ENCODE measurements at regions not wholly inside any gene's neighbourhood (a gene's known extent, or its start where the extent isn't known, plus 50 kb on each side); places are given as distances from the start of the nearest gene placed in this dataset.

DNA sequence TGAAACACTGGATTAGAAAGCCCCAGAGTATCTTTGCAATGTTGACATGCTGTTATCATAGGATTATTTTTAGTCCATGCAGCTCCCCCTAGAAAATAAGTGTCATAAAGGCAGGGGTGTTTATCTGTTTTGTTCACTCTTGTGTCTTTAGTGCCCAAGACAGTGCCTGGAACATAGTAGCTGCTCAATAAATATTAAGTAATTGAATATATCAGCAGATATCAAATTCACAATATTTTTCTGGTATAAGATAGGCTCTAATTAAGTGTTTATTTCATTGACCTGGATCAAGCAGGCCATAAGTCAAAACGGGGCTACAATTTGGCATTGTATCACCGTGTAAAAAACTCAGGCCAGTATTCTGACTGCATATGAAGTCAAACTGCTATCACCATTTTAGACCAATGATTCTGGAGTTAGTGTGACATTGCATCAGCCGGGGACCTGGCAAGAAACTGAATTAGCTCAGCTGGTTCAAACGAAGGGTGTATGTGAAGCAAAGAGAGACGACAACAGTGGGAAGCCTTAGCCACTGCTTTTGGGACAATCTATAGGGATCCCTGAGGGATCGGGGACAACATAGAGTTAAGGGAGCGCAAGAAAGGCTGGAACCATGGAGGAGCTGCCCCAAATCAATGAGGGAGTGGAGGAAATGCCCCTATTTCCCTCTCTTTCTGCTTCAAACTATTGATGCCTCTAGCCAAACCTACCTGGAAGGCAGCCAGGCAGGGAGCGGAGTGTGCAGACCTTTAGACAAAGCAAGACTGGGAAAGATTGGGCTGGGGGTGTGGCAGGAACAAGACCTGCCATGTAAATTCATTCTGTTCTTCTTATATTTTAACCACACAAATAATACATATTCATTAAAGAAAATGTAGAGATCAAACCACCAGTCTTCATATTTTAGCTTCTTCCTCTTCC, 112.2 kb downstream of the PLEKHG1 start:
- Histone ChIP-seq H4K20me1 (ENCODE audit: insufficient read depth, low read length, poor library complexity, severe bottlenecking) (peaks cover 15% of the 10 kb centered on the region), H3K4me3 (ENCODE audit: low read length, poor library complexity, severe bottlenecking) (no peak overlapping the region), H3K9me3 (ENCODE audit: insufficient read depth, low read depth, low read length) (no peaks in the 10 kb centered on the region), H3K27me3 (ENCODE audit: insufficient read depth, low read length, poor library complexity, severe bottlenecking) (no peaks in the 10 kb centered on the region), H3K79me2 (ENCODE audit: insufficient read depth, low read length) (peaks cover 45% of the 10 kb centered on the region; the same call in 1 of the 2 replicates), H3K36me3 (ENCODE audit: insufficient read depth, low read length) (peaks cover 10% of the 10 kb centered on the region; the same call in 1 of the 2 replicates), H3K9me2 (replicated peaks; ENCODE audit: low read depth, low read length) (no peaks in the 10 kb centered on the region), H3F3A (ENCODE audit: low read depth) (no peaks in the 10 kb centered on the region), H3K4me2 (ENCODE audit: low read depth, low read length, poor library complexity, severe bottlenecking) (no peak overlapping the region), H2AFZ (ENCODE audit: low read length) (no peak overlapping the region), H3K4me1 (ENCODE audit: insufficient read depth, low read length, poor library complexity, severe bottlenecking) (peaks cover 6% of the 10 kb centered on the region), H3K9ac (ENCODE audit: low read depth, low read length, poor library complexity, severe bottlenecking) (no peak overlapping the region)
- TF ChIP-seq, protein P1, sequence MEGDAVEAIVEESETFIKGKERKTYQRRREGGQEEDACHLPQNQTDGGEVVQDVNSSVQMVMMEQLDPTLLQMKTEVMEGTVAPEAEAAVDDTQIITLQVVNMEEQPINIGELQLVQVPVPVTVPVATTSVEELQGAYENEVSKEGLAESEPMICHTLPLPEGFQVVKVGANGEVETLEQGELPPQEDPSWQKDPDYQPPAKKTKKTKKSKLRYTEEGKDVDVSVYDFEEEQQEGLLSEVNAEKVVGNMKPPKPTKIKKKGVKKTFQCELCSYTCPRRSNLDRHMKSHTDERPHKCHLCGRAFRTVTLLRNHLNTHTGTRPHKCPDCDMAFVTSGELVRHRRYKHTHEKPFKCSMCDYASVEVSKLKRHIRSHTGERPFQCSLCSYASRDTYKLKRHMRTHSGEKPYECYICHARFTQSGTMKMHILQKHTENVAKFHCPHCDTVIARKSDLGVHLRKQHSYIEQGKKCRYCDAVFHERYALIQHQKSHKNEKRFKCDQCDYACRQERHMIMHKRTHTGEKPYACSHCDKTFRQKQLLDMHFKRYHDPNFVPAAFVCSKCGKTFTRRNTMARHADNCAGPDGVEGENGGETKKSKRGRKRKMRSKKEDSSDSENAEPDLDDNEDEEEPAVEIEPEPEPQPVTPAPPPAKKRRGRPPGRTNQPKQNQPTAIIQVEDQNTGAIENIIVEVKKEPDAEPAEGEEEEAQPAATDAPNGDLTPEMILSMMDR (conservative IDR thresholded peaks at IDR 0.05; ENCODE audit: low read length) = no peak
- no peak for TF ChIP-seq EZH2phosphoT487 (IDR thresholded peaks at IDR 0.05; ENCODE audit: borderline replicate concordance)

DNA sequence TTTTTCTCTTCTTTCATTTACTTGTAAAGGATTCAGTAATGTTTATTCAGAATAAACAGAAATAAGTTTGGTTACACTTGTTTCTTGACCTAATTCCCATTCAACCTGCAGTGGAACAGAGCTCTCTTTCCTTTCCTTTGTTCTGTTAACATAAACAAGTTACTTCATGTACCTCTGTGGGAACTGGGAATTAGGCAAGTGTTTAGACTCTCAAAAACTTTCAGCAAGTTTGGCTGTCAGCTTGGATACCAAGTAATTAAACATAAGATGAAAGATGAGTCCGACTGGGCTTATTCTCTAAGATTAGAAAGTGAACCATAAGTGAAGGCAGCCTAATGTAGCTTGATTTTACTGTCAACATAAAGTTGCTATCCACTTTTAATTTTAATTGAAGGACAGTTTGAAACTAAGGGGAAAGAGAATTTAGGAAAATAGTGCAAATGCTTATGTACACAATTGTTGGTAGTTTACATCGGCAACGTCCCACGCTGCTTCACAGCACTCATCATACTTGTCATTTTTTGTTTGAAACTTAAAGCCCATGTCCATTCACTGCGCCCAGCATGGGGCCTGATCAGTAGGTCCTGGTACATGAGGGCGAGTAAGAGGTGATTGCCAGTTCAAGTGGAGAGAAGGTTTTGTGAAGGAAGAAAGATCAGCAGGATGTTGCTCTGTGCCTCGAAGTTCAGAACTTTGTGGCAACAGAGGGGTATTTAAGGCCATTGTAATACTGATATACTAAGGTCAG, 113.0 kb downstream of the PLEKHG1 start:
- Histone ChIP-seq H3K36me3 (ENCODE audit: insufficient read depth, low read length) (peaks cover 10% of the 10 kb centered on the region; the same call in 1 of the 2 replicates), H3F3A (ENCODE audit: low read depth) (no peaks in the 10 kb centered on the region), H2AFZ (ENCODE audit: low read length) (no peak overlapping the region), H3K9me3 (ENCODE audit: insufficient read depth, low read depth, low read length) (no peaks in the 10 kb centered on the region), H3K9me2 (replicated peaks; ENCODE audit: low read depth, low read length) (no peaks in the 10 kb centered on the region), H4K20me1 (ENCODE audit: insufficient read depth, low read length, poor library complexity, severe bottlenecking) (peaks cover 15% of the 10 kb centered on the region), H3K27me3 (ENCODE audit: insufficient read depth, low read length, poor library complexity, severe bottlenecking) (no peaks in the 10 kb centered on the region), H3K9ac (ENCODE audit: low read depth, low read length, poor library complexity, severe bottlenecking) (no peak overlapping the region), H3K4me1 (ENCODE audit: insufficient read depth, low read length, poor library complexity, severe bottlenecking) (peaks cover 4% of the 10 kb centered on the region), H3K4me3 (ENCODE audit: low read length, poor library complexity, severe bottlenecking) (no peak overlapping the region), H3K4me2 (ENCODE audit: low read depth, low read length, poor library complexity, severe bottlenecking) (no peak overlapping the region), H3K79me2 (ENCODE audit: insufficient read depth, low read length) (peaks cover 47% of the 10 kb centered on the region; the same call in 1 of the 2 replicates)
- TF ChIP-seq, protein P1 (conservative IDR thresholded peaks at IDR 0.05; ENCODE audit: low read length) = no peak
- TF ChIP-seq EZH2phosphoT487 (IDR thresholded peaks at IDR 0.05; ENCODE audit: borderline replicate concordance) = no peak

DNA sequence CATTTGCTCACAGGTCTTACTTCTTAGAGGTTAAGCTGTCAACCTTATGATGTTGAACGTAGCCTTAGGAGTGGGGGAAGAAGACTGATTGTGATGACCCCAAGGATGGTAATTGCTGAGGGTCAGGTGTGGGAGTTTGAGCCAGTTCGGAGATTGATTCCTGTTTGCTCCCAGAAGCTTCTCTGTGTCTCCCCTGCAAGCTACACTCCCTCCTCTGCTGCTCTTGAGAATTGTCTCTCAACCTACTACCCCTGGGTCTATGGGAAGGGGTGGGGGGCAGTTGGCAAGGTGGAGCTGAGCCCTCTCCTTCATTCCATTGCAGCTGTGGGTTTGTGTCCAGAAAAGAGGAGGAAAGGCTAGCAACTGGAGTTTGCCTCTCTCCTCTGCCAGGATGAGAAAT, 113.8 kb downstream of the PLEKHG1 start:
- Histone ChIP-seq H3K79me2 (ENCODE audit: insufficient read depth, low read length) (peaks cover 42% of the 10 kb centered on the region; the same call in 1 of the 2 replicates), H3K27me3 (ENCODE audit: insufficient read depth, low read length, poor library complexity, severe bottlenecking) (no peaks in the 10 kb centered on the region), H3K9ac (ENCODE audit: low read depth, low read length, poor library complexity, severe bottlenecking) (no peak overlapping the region), H4K20me1 (ENCODE audit: insufficient read depth, low read length, poor library complexity, severe bottlenecking) (peaks cover 15% of the 10 kb centered on the region), H3K9me2 (replicated peaks; ENCODE audit: low read depth, low read length) (no peaks in the 10 kb centered on the region), H3K4me2 (ENCODE audit: low read depth, low read length, poor library complexity, severe bottlenecking) (no peak overlapping the region), H3K4me3 (ENCODE audit: low read length, poor library complexity, severe bottlenecking) (no peak overlapping the region), H2AFZ (ENCODE audit: low read length) (no peak overlapping the region), H3K4me1 (ENCODE audit: insufficient read depth, low read length, poor library complexity, severe bottlenecking) (no peaks in the 10 kb centered on the region), H3F3A (ENCODE audit: low read depth) (no peaks in the 10 kb centered on the region), H3K9me3 (ENCODE audit: insufficient read depth, low read depth, low read length) (no peaks in the 10 kb centered on the region), H3K36me3 (ENCODE audit: insufficient read depth, low read length) (peaks cover 10% of the 10 kb centered on the region; the same call in 1 of the 2 replicates)
- TF ChIP-seq, protein P1 (conservative IDR thresholded peaks at IDR 0.05; ENCODE audit: low read length) = no peak
- no peak for TF ChIP-seq EZH2phosphoT487 (IDR thresholded peaks at IDR 0.05; ENCODE audit: borderline replicate concordance)

Data from Loucy (cell line).